Neuronal stem cell (in vitro differentiated cells): ENCODE measurements at regions not wholly inside any gene's neighbourhood (a gene's known extent, or its start where the extent isn't known, plus 50 kb on each side); places are given as distances from the start of the nearest gene placed in this dataset.

Source experiments
- DNase-seq: peaks from one replicate; pipeline ENCODE4 v3.0.0-alpha.2; 2013; ENCODE audit warnings: low spot score
- H2AFZ ChIP-seq: one replicate; pipeline ENCODE4 v1.6.1; 2013; ENCODE audit warnings: mild to moderate bottlenecking, low read length, inconsistent platforms
- H2AK5ac ChIP-seq: 2 replicates; pipeline ENCODE4 v1.6.1; 2013; ENCODE audit warnings: low read depth, mild to moderate bottlenecking, inconsistent platforms, low read length, moderate library complexity, mixed read lengths
- H2BK120ac ChIP-seq: 2 replicates; pipeline ENCODE4 v1.6.1; 2013; ENCODE audit warnings: low read depth, mild to moderate bottlenecking, inconsistent platforms, low read length, moderate library complexity, mixed read lengths
- H2BK12ac ChIP-seq: one replicate; pipeline ENCODE4 v1.6.1; 2013; ENCODE audit warnings: low read length, inconsistent platforms
- H2BK15ac ChIP-seq: 2 replicates; pipeline ENCODE4 v1.6.1; 2013; ENCODE audit warnings: mild to moderate bottlenecking, low read length, inconsistent platforms, mixed read lengths
- H2BK5ac ChIP-seq: one replicate; pipeline ENCODE4 v1.6.1; 2013; ENCODE audit warnings: inconsistent platforms, mild to moderate bottlenecking, low read length, moderate library complexity
- H3K14ac ChIP-seq: one replicate; pipeline ENCODE4 v1.6.1; 2013; ENCODE audit warnings: low read length, inconsistent platforms
- H3K18ac ChIP-seq: 2 replicates; pipeline ENCODE4 v1.6.1; 2013; ENCODE audit warnings: low read length, inconsistent platforms
- H3K23ac ChIP-seq: 2 replicates; pipeline ENCODE4 v1.6.1; 2013; ENCODE audit warnings: low read depth, mild to moderate bottlenecking, mixed read lengths, low read length, inconsistent platforms; ENCODE audit not compliant: poor library complexity
- H3K27ac ChIP-seq: replicated peaks from 3 replicates; pipeline ENCODE4 v1.5.1; 2013; ENCODE audit warnings: low read length, inconsistent platforms
- H3K27me3 ChIP-seq, 3 experiments: 2 replicates each; pipeline ENCODE4 v1.6.1; 2013; ENCODE audit warnings: low read length in 3 of 3, mild to moderate bottlenecking in 2 of 3, inconsistent platforms in 1 of 3, low read depth in 1 of 3, mixed read lengths in 1 of 3, moderate library complexity in 1 of 3; ENCODE audit not compliant: control insufficient read depth in 3 of 3, insufficient read depth in 3 of 3
- H3K36me3 ChIP-seq, 2 donors: replicated peaks in 1 of 2; 2 replicates each; pipeline ENCODE4 v1.6.1; 2013; ENCODE audit warnings: low read length in 2 of 2; ENCODE audit not compliant: control insufficient read depth in 2 of 2, insufficient read depth in 2 of 2
- H3K4ac ChIP-seq: 2 replicates; pipeline ENCODE4 v1.6.1; 2013; ENCODE audit warnings: inconsistent platforms, mild to moderate bottlenecking, low read length, moderate library complexity
- H3K4me1 ChIP-seq, 2 donors: 1 replicate in 1 of 2; 2 replicates in 1 of 2; pipeline ENCODE4 v1.6.1; 2013; ENCODE audit warnings: low read length in 2 of 2, low read depth in 1 of 2; ENCODE audit not compliant: control insufficient read depth in 2 of 2, insufficient read depth in 1 of 2
- H3K4me2 ChIP-seq: one replicate; pipeline ENCODE4 v1.6.1; 2013; ENCODE audit warnings: mild to moderate bottlenecking, low read length, inconsistent platforms; ENCODE audit not compliant: insufficient read depth, poor library complexity, severe bottlenecking
- H3K4me3 ChIP-seq, 2 donors: 2 replicates each; pipeline ENCODE4 v1.5.1; 2013; ENCODE audit warnings: low read length in 2 of 2, mild to moderate bottlenecking in 2 of 2, inconsistent platforms in 1 of 2, moderate library complexity in 1 of 2
- H3K79me1 ChIP-seq: one replicate; pipeline ENCODE4 v1.6.1; 2013; ENCODE audit warnings: low read depth, mild to moderate bottlenecking, inconsistent platforms, low read length, moderate library complexity
- H3K9ac ChIP-seq: one replicate; pipeline ENCODE4 v1.6.1; 2013; ENCODE audit warnings: mild to moderate bottlenecking, low read depth, low read length, inconsistent platforms; ENCODE audit not compliant: poor library complexity
- H3K9me3 ChIP-seq, 2 donors: replicated peaks in 1 of 2; 2 replicates each; pipeline versions ENCODE3 to v1.6.1; 2013; ENCODE audit warnings: low read length in 2 of 2, mild to moderate bottlenecking in 2 of 2, inconsistent platforms in 1 of 2, low read depth in 1 of 2, mixed read lengths in 1 of 2, moderate library complexity in 1 of 2; ENCODE audit not compliant: control insufficient read depth in 2 of 2, insufficient read depth in 1 of 2
- H4K8ac ChIP-seq: one replicate; pipeline ENCODE4 v1.6.1; 2013; ENCODE audit warnings: low read depth, mild to moderate bottlenecking, inconsistent platforms, low read length, moderate library complexity
- H4K91ac ChIP-seq: one replicate; pipeline ENCODE4 v1.6.1; 2013; ENCODE audit warnings: low read length, low read depth, mild to moderate bottlenecking, inconsistent platforms; ENCODE audit not compliant: poor library complexity
- WGBS, 2 donors: extraction: QIAGEN DNeasy Blood & Tissue Kit; methylation state at CpG; one replicate each; pipeline ENCODE4 v1.1.7; 2013; ENCODE audit warnings: missing lambda C conversion rate in 2 of 2, mixed read lengths in 1 of 2; ENCODE audit not compliant: insufficient read length in 2 of 2, insufficient replicate concordance in 1 of 2; ENCODE audit errors: extremely low coverage in 2 of 2; 5-methylcytosine and 5-hydroxymethylcytosine counted together

- DNase-seq: no peak
- Histone ChIP-seq H3K27me3 (no peaks in the 10 kb centered on the region), H2BK5ac (no peak overlapping the region), H2BK12ac (no peak overlapping the region), H4K91ac (no peak overlapping the region), H3K27ac (no peak overlapping the region), H3K23ac (no peak overlapping the region), H3K4ac (no peak overlapping the region), H3K18ac (no peak overlapping the region), H3K79me1 (no peaks in the 10 kb centered on the region), H3K4me1 (no peaks in the 10 kb centered on the region), H3K14ac (no peak overlapping the region), H3K4me3 (no peak overlapping the region), H3K36me3 (no peaks in the 10 kb centered on the region), H2BK120ac (no peak overlapping the region), H3K4me2 (no peak overlapping the region), H2AK5ac (no peak overlapping the region), H3K9me3 (no peaks in the 10 kb centered on the region), H3K9ac (no peak overlapping the region), H2AFZ (no peak overlapping the region), H4K8ac (no peak overlapping the region), H2BK15ac (no peak overlapping the region)
Measured at GRCh38 chr2:187198136-187198535, 249.9 kb downstream of the CALCRL start.

GRCh38 chr2:187194049-187194448 is 254.0 kb downstream of the CALCRL start:
- no peak overlapping the region for H3K4me3 ChIP-seq
- H2BK12ac ChIP-seq: no peak overlapping the region
- H2BK5ac ChIP-seq: no peak overlapping the region
- no peak overlapping the region for H2AK5ac ChIP-seq
- H3K18ac ChIP-seq: no peak overlapping the region
- H3K9ac ChIP-seq: no peak overlapping the region
- H2BK15ac ChIP-seq: no peak overlapping the region
- no peak for DNase-seq
- no peaks in the 10 kb centered on the region for H3K27me3 ChIP-seq
- no peak overlapping the region for H4K91ac ChIP-seq
- peaks cover 0 to 10% of the 10 kb centered on the region in 2 donors for H3K4me1 ChIP-seq
- no peak overlapping the region for H2BK120ac ChIP-seq
- H4K8ac ChIP-seq: no peak overlapping the region
- H3K9me3 ChIP-seq: no peaks in the 10 kb centered on the region
- H3K14ac ChIP-seq: no peak overlapping the region
- no peak overlapping the region for H3K4me2 ChIP-seq
- no peak overlapping the region for H3K27ac ChIP-seq
- no peaks in the 10 kb centered on the region for H3K36me3 ChIP-seq
- peak overlapping the region; percentile 33 for H2AFZ ChIP-seq
- no peak overlapping the region for H3K4ac ChIP-seq
- no peaks in the 10 kb centered on the region for H3K79me1 ChIP-seq
- no peak overlapping the region for H3K23ac ChIP-seq

GRCh38 chr2:187188783-187189631 is 259.0 kb downstream of the CALCRL start:
- Histone ChIP-seq H3K4me1 (peaks cover 0 to 14% of the 10 kb centered on the region in 2 donors), H2BK120ac (no peak overlapping the region), H4K91ac (no peak overlapping the region), H2AFZ (peak overlapping the region; percentile 23), H3K18ac (no peak overlapping the region), H3K14ac (no peak overlapping the region), H3K4me2 (no peak overlapping the region), H2AK5ac (no peak overlapping the region), H3K27ac (no peak overlapping the region), H3K36me3 (no peaks in the 10 kb centered on the region), H2BK12ac (no peak overlapping the region), H3K23ac (no peak overlapping the region), H4K8ac (no peak overlapping the region), H2BK5ac (no peak overlapping the region), H3K9ac (no peak overlapping the region), H2BK15ac (no peak overlapping the region), H3K27me3 (no peaks in the 10 kb centered on the region), H3K4ac (no peak overlapping the region), H3K79me1 (no peaks in the 10 kb centered on the region), H3K9me3 (no peaks in the 10 kb centered on the region), H3K4me3 (no peak overlapping the region)
- no peak for DNase-seq
- no CpG with 5 or more reads among the region's 4 CpGs for WGBS, 2 donors

GRCh38 chr2:187187519-187187918 is 260.5 kb downstream of the CALCRL start:
- Histone ChIP-seq H3K27me3 (no peaks in the 10 kb centered on the region), H3K9me3 (peaks cover 0 to 2% of the 10 kb centered on the region in 2 donors), H3K18ac (no peak overlapping the region), H4K91ac (no peak overlapping the region), H3K23ac (no peak overlapping the region), H3K4me1 (peaks cover 0 to 14% of the 10 kb centered on the region in 2 donors), H3K27ac (no peak overlapping the region), H3K9ac (no peak overlapping the region), H2BK12ac (no peak overlapping the region), H2BK15ac (no peak overlapping the region), H3K4ac (no peak overlapping the region), H3K14ac (no peak overlapping the region), H3K79me1 (no peaks in the 10 kb centered on the region), H2AK5ac (no peak overlapping the region), H4K8ac (no peak overlapping the region), H3K4me2 (no peak overlapping the region), H2BK120ac (no peak overlapping the region), H2BK5ac (no peak overlapping the region), H3K36me3 (no peaks in the 10 kb centered on the region), H2AFZ (no peak overlapping the region), H3K4me3 (no peak overlapping the region)
- no peak for DNase-seq
